ENCODE measurements at regions not wholly inside any gene's neighbourhood (a gene's known extent, or its start where the extent isn't known, plus 50 kb on each side); places are given as distances from the start of the nearest gene placed in this dataset.

- TF ChIP-seq POLR2A (IDR thresholded peaks at IDR 0.05; ENCODE audit: borderline replicate concordance, extremely low read depth, insufficient read depth, insufficient read length): no peak
- TF ChIP-seq CTCF (IDR thresholded peaks at IDR 0.05 in 2 of 3, conservative IDR thresholded peaks at IDR 0.05 in 1 of 3; ENCODE audit: borderline replicate concordance in 1 of 3, insufficient read depth in 1 of 3, low read depth in 2 of 3, low read length in 2 of 3): no peak
Measured at GRCh38 chr13:103894626-103895025, 828.4 kb upstream of the SLC10A2 start.

All from HCT116 (cell line).